Thoracic aorta (tissue), 2 donors: ENCODE measurements at regions not wholly inside any gene's neighbourhood (a gene's known extent, or its start where the extent isn't known, plus 50 kb on each side); places are given as distances from the start of the nearest gene placed in this dataset.

Experiments
- ATAC-seq: fragments of 150-250 bp; one replicate; pipeline ENCODE4 v1.8.0; 2017; ENCODE audit warnings: low read depth; ENCODE audit not compliant: insufficient number of reproducible peaks, low FRiP score
- DNase-seq: peaks from one replicate; pipeline ENCODE4 v3.0.0-alpha.2; 2020; ENCODE audit warnings: low spot score
- H3K27ac ChIP-seq, 2 donors: fragments of 200-600 bp; sonication (generic); 1 replicate in 1 of 2; 2 replicates in 1 of 2; pipeline ENCODE4 v1.5.1; 2016; ENCODE audit warnings: mild to moderate bottlenecking in 2 of 2, moderate library complexity in 2 of 2
- H3K27me3 ChIP-seq: fragments of 200-600 bp; sonication (generic); replicated peaks from 2 replicates; pipeline ENCODE4 v1.6.0; 2016; ENCODE audit warnings: mild to moderate bottlenecking; ENCODE audit not compliant: insufficient read depth
- H3K36me3 ChIP-seq: fragments of 200-600 bp; sonication (generic); one replicate; pipeline ENCODE4 v1.5.1; 2016
- H3K4me1 ChIP-seq, 2 donors: fragments of 200-600 bp; sonication (generic); 1 replicate in 1 of 2; 2 replicates in 1 of 2; pipeline versions ENCODE4 v1.5.1 to v1.6.0; 2016; ENCODE audit warnings: low read depth in 2 of 2, mild to moderate bottlenecking in 1 of 2; ENCODE audit not compliant: control insufficient read depth in 1 of 2
- H3K4me3 ChIP-seq: fragments of 200-600 bp; sonication (generic); 2 replicates; pipeline ENCODE4 v1.5.1; 2016; ENCODE audit warnings: mild to moderate bottlenecking
- H3K9me3 ChIP-seq: fragments of 200-600 bp; sonication (generic); 2 replicates; pipeline ENCODE4 v1.5.1; 2016
- CTCF ChIP-seq: fragments of 200-600 bp; sonication (generic); IDR thresholded peaks from one replicate; pipeline ENCODE4 v1.5.1; 2019; ENCODE audit warnings: antibody characterized with exemption

DNA sequence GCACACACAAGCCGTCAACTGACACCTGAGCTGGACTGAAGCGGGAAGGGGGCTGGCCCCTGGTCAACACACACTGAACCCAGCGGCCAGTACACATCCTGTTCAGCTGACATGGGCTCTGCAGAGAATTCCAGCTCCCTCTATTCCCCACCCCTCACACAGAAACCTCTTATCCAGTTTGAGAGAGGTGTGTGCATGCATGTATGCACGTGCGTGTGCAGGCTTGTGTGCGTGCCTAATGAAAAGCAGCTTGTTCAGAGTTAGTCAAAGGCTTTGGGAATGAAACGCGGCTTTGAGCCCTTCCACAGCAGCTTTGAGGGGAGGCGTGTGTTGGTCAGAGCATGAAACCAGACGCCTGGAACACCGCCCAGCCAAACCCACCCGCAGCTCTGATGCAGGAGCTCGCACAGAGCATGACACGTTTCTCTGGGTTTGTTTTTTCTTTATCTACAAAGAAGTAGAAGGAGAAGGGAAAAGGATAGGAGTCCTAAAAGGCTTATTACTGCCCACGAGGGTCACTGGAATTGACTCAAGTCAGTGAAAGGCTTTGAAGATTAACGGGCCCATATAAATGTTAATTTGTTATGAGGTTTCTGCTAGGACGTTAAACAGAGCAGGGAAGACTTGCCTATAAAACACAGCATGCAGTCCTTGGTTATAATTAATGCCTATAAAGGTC lies 184.2 kb downstream of the ETS2 start:
- DNase-seq (no peak), ATAC-seq (no peak)
- no peaks in the 10 kb centered on the region for H3K36me3 ChIP-seq
- H3K4me1 ChIP-seq = peaks cover 43 to 100% of the 10 kb centered on the region in 2 donors
- no peak for TF ChIP-seq CTCF
- H3K27me3 ChIP-seq = no peaks in the 10 kb centered on the region
- H3K27ac ChIP-seq = peak overlapping the region; percentile 7 to 41
- H3K4me3 ChIP-seq = no peak overlapping the region
- H3K9me3 ChIP-seq = no peaks in the 10 kb centered on the region

GRCh38 chr21:38989379-38989744 lies 183.6 kb downstream of the ETS2 start:
- Histone ChIP-seq H3K4me3 (no peak overlapping the region), H3K27ac (peak overlapping the region in 1 of 2 donors; percentile 7), H3K4me1 (peaks cover 46 to 100% of the 10 kb centered on the region in 2 donors), H3K36me3 (no peaks in the 10 kb centered on the region), H3K9me3 (no peaks in the 10 kb centered on the region), H3K27me3 (no peaks in the 10 kb centered on the region)
- DNase-seq (no peak), ATAC-seq (no peak)
- no peak for TF ChIP-seq CTCF

DNA sequence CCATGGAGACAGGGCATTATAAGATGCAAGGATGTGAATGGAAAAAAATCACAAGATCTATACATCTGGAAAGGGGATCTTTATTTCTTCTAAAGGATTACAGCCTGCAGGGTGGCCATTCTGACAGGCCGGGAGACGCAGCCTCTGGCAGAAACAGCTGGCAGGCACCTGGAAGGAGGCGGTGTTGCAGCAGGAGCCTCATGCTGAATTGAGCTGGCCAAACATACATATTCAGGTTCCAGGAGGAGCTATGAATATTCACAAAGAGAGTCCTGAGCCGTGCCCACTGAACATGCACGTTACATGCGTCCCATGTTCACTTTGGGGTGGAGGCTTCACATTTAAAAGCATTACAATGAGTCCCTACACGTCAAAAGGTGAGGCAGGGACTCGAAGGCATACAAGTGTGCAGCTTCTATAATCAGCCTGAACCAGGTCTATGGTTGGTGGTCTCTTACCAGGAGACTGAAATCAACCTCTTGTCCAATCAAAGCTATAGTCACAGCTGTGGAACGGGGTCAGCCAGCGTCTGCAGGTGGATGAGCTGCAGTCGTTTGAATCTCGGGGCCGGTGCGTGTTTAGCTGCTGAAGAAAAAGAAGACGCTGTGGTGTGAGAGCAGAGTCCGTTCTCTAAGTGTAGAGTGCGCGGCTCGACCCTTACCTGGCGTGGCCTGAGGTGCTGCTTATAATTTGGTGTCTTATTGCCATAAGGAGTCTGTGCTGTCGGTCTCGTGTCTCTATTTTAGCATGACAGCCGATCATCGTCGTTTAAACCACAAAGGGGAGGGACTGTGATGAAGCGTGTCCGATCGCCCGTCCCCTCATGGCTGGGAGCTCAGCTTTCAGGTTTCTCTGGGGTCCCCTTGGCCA lies 183.0 kb downstream of the ETS2 start:
- no peak for ATAC-seq
- Histone ChIP-seq H3K4me1 (peaks cover 39 to 98% of the 10 kb centered on the region in 2 donors), H3K9me3 (no peaks in the 10 kb centered on the region), H3K27me3 (no peaks in the 10 kb centered on the region), H3K4me3 (no peak overlapping the region), H3K36me3 (no peaks in the 10 kb centered on the region), H3K27ac (peak overlapping the region in 1 of 2 donors; percentile 67)
- DNase-seq = no peak
- TF ChIP-seq CTCF = no peak

- peak overlapping the region; percentile 54 to 67 for H3K27ac ChIP-seq
These were observed 182.1 kb downstream of the ETS2 start for GRCh38 chr21:38987633-38988508.

More at GRCh38 chr21:38987633-38988508, 182.1 kb downstream of the ETS2 start:
- no peaks in the 10 kb centered on the region for H3K36me3 ChIP-seq
- ATAC-seq (no peak), DNase-seq (no peak)
- H3K4me1 ChIP-seq = peaks cover 34 to 89% of the 10 kb centered on the region in 2 donors
- H3K9me3 ChIP-seq = no peaks in the 10 kb centered on the region
- no peaks in the 10 kb centered on the region for H3K27me3 ChIP-seq
- TF ChIP-seq CTCF = no peak
- H3K4me3 ChIP-seq = no peak overlapping the region
